Transverse colon (tissue), 3 donors: ENCODE measurements at regions not wholly inside any gene's neighbourhood (a gene's known extent, or its start where the extent isn't known, plus 50 kb on each side); places are given as distances from the start of the nearest gene placed in this dataset.

Source experiments
- EP300 ChIP-seq: sonication (generic); formaldehyde crosslinking; IDR thresholded peaks from one replicate; pipeline ENCODE4 v1.6.1; 2017; ENCODE audit warnings: antibody characterized with exemption, low read depth
- POLR2A ChIP-seq: fragments of 450-650 bp; IDR thresholded peaks from one replicate; pipeline ENCODE4 v1.6.1; 2016; ENCODE audit warnings: antibody characterized with exemption, mild to moderate bottlenecking, moderate library complexity
- TF ChIP-seq, protein P1 (sequence below), 5 experiments: fragments of 200-600 bp in 3 of 5; fragments of 450-650 bp in 2 of 5; sonication (generic) in 3 of 5; IDR thresholded peaks; 1 replicate in 2 of 5; 2 replicates in 3 of 5; pipeline ENCODE4 v1.5.1; 2016 to 2017; ENCODE audit warnings: antibody characterized with exemption in 5 of 5, inconsistent platforms in 3 of 5, mild to moderate bottlenecking in 2 of 5, moderate library complexity in 1 of 5

- TF ChIP-seq, protein P1, sequence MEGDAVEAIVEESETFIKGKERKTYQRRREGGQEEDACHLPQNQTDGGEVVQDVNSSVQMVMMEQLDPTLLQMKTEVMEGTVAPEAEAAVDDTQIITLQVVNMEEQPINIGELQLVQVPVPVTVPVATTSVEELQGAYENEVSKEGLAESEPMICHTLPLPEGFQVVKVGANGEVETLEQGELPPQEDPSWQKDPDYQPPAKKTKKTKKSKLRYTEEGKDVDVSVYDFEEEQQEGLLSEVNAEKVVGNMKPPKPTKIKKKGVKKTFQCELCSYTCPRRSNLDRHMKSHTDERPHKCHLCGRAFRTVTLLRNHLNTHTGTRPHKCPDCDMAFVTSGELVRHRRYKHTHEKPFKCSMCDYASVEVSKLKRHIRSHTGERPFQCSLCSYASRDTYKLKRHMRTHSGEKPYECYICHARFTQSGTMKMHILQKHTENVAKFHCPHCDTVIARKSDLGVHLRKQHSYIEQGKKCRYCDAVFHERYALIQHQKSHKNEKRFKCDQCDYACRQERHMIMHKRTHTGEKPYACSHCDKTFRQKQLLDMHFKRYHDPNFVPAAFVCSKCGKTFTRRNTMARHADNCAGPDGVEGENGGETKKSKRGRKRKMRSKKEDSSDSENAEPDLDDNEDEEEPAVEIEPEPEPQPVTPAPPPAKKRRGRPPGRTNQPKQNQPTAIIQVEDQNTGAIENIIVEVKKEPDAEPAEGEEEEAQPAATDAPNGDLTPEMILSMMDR (IDR thresholded peaks at IDR 0.05) = no peak
- TF ChIP-seq EP300 = no peak
- no peak for TF ChIP-seq POLR2A
Observed at GRCh38 chr18:29164993-29165599, 988.2 kb upstream of the CDH2 start.
